ENCODE measurements at regions not wholly inside any gene's neighbourhood (a gene's known extent, or its start where the extent isn't known, plus 50 kb on each side); places are given as distances from the start of the nearest gene placed in this dataset.
"Not testable (repeated sequence)": the region's sequence is repeated elsewhere in the genome, so short reads cannot be mapped to it uniquely, and the experiment has no call there.

DNA sequence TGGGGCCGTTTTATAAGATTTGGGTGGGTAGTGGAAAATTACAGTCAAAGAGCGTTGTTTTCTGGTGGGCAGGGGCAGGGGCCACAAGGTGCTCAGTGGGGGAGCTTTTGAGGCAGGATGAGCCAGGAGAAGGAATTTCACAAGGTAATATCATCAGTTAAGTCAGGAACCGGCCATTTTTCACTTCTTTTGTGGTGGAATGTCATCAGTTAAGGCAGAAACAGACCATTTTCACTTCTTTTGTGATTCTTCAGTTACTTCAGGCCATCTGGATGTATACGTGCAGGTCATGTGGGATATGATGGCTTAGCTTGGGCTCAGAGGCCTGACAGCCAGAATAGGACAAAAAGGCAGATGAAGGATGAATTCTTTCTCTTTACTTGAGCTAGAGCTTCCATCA lies 477.3 kb upstream of the NUDT12 start:
- TF ChIP-seq, protein P1, sequence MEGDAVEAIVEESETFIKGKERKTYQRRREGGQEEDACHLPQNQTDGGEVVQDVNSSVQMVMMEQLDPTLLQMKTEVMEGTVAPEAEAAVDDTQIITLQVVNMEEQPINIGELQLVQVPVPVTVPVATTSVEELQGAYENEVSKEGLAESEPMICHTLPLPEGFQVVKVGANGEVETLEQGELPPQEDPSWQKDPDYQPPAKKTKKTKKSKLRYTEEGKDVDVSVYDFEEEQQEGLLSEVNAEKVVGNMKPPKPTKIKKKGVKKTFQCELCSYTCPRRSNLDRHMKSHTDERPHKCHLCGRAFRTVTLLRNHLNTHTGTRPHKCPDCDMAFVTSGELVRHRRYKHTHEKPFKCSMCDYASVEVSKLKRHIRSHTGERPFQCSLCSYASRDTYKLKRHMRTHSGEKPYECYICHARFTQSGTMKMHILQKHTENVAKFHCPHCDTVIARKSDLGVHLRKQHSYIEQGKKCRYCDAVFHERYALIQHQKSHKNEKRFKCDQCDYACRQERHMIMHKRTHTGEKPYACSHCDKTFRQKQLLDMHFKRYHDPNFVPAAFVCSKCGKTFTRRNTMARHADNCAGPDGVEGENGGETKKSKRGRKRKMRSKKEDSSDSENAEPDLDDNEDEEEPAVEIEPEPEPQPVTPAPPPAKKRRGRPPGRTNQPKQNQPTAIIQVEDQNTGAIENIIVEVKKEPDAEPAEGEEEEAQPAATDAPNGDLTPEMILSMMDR (IDR thresholded peaks at IDR 0.05), result not testable (repeated sequence)
- not testable (repeated sequence) for TF ChIP-seq POLR2A (IDR thresholded peaks at IDR 0.05)

All from sigmoid colon (tissue), 3 donors.